ENCODE measurements at regions not wholly inside any gene's neighbourhood (a gene's known extent, or its start where the extent isn't known, plus 50 kb on each side); places are given as distances from the start of the nearest gene placed in this dataset.

DNA sequence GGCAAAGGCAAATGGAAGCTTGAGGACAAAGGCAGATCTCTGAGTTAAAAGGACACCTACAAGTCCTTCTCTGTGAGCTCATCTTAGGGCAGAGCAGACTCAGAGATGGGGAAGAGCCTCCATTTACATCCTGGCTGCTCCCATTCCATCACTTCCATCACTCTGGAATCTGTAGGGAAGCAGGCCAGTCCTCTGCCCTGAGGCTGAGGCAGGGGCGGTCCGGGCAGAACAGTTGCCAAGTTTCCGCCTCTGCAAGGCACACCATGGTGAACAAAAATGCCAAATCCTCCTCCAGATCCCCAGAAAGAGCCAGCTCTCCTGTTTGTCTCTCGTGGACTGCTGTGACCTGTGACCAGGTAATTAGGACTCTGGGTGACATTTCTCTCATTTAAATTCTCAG lies 209.6 kb upstream of the SSTR4 start:
- TF ChIP-seq CEBPB (IDR thresholded peaks at IDR 0.05; ENCODE audit: low read depth, low read length) (no peak), POLR2A (IDR thresholded peaks at IDR 0.05; ENCODE audit: low read depth, low read length) (no peak), SMC3 (IDR thresholded peaks at IDR 0.05; ENCODE audit: low read depth, low read length) (no peak), RFX5 (IDR thresholded peaks at IDR 0.05; ENCODE audit: low read depth, low read length) (no peak), MAZ (IDR thresholded peaks at IDR 0.05; ENCODE audit: borderline replicate concordance, low read depth, low read length) (no peak), BHLHE40 (IDR thresholded peaks at IDR 0.05; ENCODE audit: low read depth, low read length) (no peak)
- TF ChIP-seq, protein P1, sequence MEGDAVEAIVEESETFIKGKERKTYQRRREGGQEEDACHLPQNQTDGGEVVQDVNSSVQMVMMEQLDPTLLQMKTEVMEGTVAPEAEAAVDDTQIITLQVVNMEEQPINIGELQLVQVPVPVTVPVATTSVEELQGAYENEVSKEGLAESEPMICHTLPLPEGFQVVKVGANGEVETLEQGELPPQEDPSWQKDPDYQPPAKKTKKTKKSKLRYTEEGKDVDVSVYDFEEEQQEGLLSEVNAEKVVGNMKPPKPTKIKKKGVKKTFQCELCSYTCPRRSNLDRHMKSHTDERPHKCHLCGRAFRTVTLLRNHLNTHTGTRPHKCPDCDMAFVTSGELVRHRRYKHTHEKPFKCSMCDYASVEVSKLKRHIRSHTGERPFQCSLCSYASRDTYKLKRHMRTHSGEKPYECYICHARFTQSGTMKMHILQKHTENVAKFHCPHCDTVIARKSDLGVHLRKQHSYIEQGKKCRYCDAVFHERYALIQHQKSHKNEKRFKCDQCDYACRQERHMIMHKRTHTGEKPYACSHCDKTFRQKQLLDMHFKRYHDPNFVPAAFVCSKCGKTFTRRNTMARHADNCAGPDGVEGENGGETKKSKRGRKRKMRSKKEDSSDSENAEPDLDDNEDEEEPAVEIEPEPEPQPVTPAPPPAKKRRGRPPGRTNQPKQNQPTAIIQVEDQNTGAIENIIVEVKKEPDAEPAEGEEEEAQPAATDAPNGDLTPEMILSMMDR (conservative IDR thresholded peaks at IDR 0.05; ENCODE audit: low read depth, low read length) = no peak
- TF ChIP-seq, protein P2, sequence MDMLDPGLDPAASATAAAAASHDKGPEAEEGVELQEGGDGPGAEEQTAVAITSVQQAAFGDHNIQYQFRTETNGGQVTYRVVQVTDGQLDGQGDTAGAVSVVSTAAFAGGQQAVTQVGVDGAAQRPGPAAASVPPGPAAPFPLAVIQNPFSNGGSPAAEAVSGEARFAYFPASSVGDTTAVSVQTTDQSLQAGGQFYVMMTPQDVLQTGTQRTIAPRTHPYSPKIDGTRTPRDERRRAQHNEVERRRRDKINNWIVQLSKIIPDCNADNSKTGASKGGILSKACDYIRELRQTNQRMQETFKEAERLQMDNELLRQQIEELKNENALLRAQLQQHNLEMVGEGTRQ (IDR thresholded peaks at IDR 0.05; ENCODE audit: low read depth, low read length) = no peak
